Glutamatergic neuron (in vitro differentiated cells): ENCODE measurements at regions not wholly inside any gene's neighbourhood (a gene's known extent, or its start where the extent isn't known, plus 50 kb on each side); places are given as distances from the start of the nearest gene placed in this dataset.

Source experiments
- DNase-seq: peaks from one replicate; pipeline ENCODE4 v3.0.0; 2022
- H3K27ac Mint-ChIP-seq: one replicate; pipeline ENCODE4 v1.8.0; 2020; ENCODE audit warnings: mild to moderate bottlenecking, mixed read lengths, inconsistent platforms; ENCODE audit not compliant: unreplicated experiment
- H3K27me3 Mint-ChIP-seq: one replicate; pipeline ENCODE4 v1.8.0; 2020; ENCODE audit warnings: mild to moderate bottlenecking, moderate library complexity, mixed read lengths, inconsistent platforms; ENCODE audit not compliant: unreplicated experiment
- H3K36me3 Mint-ChIP-seq: one replicate; pipeline ENCODE4 v1.8.0; 2020; ENCODE audit warnings: mild to moderate bottlenecking, mixed read lengths, inconsistent platforms; ENCODE audit not compliant: unreplicated experiment
- H3K4me1 Mint-ChIP-seq: one replicate; pipeline ENCODE4 v1.8.0; 2020; ENCODE audit warnings: mild to moderate bottlenecking, low read depth, mixed read lengths, inconsistent platforms; ENCODE audit not compliant: unreplicated experiment
- H3K4me3 Mint-ChIP-seq: one replicate; pipeline ENCODE4 v1.8.0; 2020; ENCODE audit warnings: mild to moderate bottlenecking, mixed read lengths, inconsistent platforms; ENCODE audit not compliant: unreplicated experiment
- H3K9me3 Mint-ChIP-seq: one replicate; pipeline ENCODE4 v1.8.0; 2020; ENCODE audit warnings: mild to moderate bottlenecking, moderate library complexity, mixed read lengths, inconsistent platforms; ENCODE audit not compliant: unreplicated experiment
- TF ChIP-seq, protein P1 (sequence below): fragments of 200-600 bp; sonication (generic); IDR thresholded peaks from one replicate; pipeline ENCODE4 v1.5.0; 2021; ENCODE audit not compliant: partially characterized antibody, unreplicated experiment

GRCh38 chr11:80862011-80862410 is 1421.2 kb upstream of the TENM4 start:
- Mint-ChIP-seq H3K4me3 (no peak overlapping the region), H3K36me3 (no peaks in the 10 kb centered on the region), H3K4me1 (peaks cover 3% of the 10 kb centered on the region), H3K9me3 (no peaks in the 10 kb centered on the region), H3K27me3 (no peaks in the 10 kb centered on the region), H3K27ac (no peak overlapping the region)
- TF ChIP-seq, protein P1, sequence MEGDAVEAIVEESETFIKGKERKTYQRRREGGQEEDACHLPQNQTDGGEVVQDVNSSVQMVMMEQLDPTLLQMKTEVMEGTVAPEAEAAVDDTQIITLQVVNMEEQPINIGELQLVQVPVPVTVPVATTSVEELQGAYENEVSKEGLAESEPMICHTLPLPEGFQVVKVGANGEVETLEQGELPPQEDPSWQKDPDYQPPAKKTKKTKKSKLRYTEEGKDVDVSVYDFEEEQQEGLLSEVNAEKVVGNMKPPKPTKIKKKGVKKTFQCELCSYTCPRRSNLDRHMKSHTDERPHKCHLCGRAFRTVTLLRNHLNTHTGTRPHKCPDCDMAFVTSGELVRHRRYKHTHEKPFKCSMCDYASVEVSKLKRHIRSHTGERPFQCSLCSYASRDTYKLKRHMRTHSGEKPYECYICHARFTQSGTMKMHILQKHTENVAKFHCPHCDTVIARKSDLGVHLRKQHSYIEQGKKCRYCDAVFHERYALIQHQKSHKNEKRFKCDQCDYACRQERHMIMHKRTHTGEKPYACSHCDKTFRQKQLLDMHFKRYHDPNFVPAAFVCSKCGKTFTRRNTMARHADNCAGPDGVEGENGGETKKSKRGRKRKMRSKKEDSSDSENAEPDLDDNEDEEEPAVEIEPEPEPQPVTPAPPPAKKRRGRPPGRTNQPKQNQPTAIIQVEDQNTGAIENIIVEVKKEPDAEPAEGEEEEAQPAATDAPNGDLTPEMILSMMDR = no peak
- no peak for DNase-seq

DNA sequence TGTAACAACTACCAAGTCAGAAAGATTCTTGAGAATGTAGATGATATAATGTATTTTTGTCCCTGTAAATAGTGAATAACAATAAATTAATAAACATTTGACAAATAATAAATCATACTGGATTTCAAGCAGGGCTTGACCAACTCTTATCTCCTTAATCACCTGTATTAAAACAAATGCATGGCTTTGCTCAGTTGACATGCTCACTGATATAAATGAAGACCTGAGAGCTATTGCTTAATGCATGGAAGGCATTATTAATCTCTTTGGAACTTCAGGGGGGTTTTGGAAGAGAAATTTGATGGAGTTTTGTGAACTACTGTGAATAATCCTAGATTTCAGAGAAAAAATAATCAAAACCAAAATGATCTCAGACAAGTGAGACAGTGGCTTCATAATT is 1420.4 kb upstream of the TENM4 start:
- no peaks in the 10 kb centered on the region for H3K27me3 Mint-ChIP-seq
- H3K4me1 Mint-ChIP-seq = peaks cover 3% of the 10 kb centered on the region
- no peak for DNase-seq
- H3K27ac Mint-ChIP-seq = no peak overlapping the region
- H3K9me3 Mint-ChIP-seq = no peaks in the 10 kb centered on the region
- H3K4me3 Mint-ChIP-seq = no peak overlapping the region
- no peaks in the 10 kb centered on the region for H3K36me3 Mint-ChIP-seq
- TF ChIP-seq, protein P1 = no peak

DNA sequence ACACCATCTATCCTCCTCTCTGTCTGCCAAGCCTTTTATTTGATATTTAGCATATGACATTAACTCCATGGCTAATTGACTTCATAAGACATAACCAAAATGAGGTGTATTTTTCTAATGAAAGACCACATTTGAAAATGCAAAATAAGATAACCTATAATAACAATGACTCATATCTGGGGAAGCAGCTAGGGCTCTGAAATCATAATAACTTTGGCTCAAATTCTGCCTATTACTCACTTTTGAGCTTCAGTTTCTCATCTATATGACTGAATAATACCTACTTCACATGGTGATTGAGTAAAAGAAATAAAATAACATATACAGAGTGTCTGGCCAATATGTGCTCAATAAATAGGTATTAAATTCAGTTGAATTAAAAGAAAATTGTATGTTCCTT is 1419.8 kb upstream of the TENM4 start:
- DNase-seq = no peak
- TF ChIP-seq, protein P1 = no peak
- H3K27ac Mint-ChIP-seq = no peak overlapping the region
- no peaks in the 10 kb centered on the region for H3K9me3 Mint-ChIP-seq
- H3K4me3 Mint-ChIP-seq = no peak overlapping the region
- no peaks in the 10 kb centered on the region for H3K36me3 Mint-ChIP-seq
- peaks cover 3% of the 10 kb centered on the region for H3K4me1 Mint-ChIP-seq
- no peaks in the 10 kb centered on the region for H3K27me3 Mint-ChIP-seq

DNA sequence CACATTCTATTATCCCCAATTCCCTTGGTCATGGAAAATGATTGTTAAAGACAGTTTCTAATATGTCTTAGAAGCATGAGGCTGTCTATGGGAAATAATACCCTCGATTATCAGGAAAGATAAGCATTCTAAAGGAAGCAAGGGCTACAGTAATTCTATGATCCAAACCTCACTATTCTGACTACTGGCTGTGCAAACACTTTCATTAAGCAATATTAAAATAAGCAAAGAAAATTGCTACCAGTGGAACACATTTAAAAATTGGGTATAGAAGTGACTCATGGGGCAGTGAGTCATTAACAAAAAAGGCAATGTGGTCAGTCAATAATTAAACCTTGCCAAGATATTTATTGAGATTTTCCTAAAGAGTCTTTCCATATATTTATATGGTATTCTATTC is 1415.2 kb upstream of the TENM4 start:
- Mint-ChIP-seq H3K27ac (no peak overlapping the region), H3K4me3 (no peak overlapping the region), H3K4me1 (no peaks in the 10 kb centered on the region), H3K9me3 (no peaks in the 10 kb centered on the region), H3K27me3 (no peaks in the 10 kb centered on the region), H3K36me3 (no peaks in the 10 kb centered on the region)
- TF ChIP-seq, protein P1 = no peak
- DNase-seq = no peak

DNA sequence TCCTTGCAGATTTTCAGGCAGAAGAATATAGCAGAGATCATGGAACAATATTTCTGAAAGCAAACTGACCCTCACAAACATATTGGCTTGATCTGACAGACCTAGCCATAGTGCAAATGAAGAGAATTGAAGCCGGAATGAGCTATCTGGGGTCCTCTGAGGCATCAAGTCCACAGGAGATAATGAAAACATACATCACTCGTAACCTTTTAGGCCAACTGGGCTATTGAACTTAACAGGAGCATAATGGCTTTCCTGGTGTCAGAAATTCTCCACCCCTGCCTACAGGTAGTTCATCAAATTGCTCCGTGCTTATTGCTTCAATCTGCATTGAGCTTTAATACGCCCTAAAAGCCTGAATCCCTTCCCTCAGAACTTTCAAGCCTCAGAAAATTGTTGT is 1414.6 kb upstream of the TENM4 start:
- no peaks in the 10 kb centered on the region for H3K9me3 Mint-ChIP-seq
- no peaks in the 10 kb centered on the region for H3K4me1 Mint-ChIP-seq
- no peaks in the 10 kb centered on the region for H3K27me3 Mint-ChIP-seq

More for the DNA sequence above, 1414.6 kb upstream of the TENM4 start:
- H3K27ac Mint-ChIP-seq = no peak overlapping the region
- TF ChIP-seq, protein P1 = no peak
- no peaks in the 10 kb centered on the region for H3K36me3 Mint-ChIP-seq
- H3K4me3 Mint-ChIP-seq = no peak overlapping the region
- no peak for DNase-seq
